ENCODE measurements at regions not wholly inside any gene's neighbourhood (a gene's known extent, or its start where the extent isn't known, plus 50 kb on each side); places are given as distances from the start of the nearest gene placed in this dataset.
"Not testable (repeated sequence)": the region's sequence is repeated elsewhere in the genome, so short reads cannot be mapped to it uniquely, and the experiment has no call there.

DNA sequence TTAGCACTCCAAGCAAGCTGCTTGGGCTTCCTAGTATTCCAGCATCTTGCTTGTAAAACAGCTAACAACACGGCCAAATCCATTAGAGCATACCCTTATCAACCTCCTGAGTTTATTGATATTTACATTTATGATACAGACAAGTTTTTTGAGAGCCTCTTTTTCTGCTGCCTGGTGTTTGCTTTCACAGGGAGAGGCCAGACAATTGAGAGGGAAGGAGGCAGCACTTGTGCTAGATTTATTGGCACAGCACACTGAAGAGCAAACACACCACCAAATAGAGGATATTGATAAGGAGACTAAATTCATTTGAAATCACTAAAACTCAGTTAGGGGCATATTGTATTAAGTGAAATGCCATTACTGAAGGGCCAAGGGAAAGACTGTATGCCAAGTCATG is 1142.3 kb upstream of the FANCL start:
- DNase-seq, result no peak

DNA sequence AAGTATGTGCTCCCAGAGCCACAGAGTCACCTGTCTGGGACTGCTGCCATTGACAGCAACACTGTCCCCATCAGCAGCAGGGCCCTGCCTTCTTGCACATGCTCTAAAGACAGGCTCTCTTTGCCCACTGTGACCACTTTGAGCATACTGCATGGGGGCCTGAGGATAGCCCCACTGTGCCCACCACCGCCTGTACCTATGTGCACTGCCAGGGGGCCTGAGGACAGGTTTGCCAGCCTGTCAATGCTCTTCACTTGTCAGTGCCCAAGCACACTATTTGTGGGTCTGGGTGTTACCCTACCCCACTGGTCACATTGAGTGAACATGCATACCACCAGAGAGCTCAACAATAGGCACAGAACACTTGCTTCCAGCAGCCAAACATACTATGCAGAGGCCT is 1137.0 kb upstream of the FANCL start:
- DNase-seq, result no peak

DNA sequence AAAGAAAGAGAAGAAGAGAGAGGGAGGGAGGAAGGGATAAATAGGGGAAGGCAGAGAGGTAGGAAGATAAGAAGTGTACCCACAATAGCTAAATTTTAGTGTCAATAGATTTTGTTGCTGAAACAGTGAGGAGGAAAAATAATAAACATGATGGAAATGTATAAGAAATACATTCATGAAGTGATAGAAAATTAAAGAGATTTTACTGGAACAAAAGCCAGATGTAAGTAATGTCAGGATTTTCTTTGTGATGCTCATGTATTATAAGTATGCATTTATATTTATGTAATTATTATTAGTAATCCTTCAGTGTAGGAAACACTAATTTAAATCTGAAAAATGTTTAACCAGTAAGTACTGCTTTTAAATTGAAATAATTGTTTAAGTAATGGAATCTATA is 1125.2 kb upstream of the FANCL start:
- no peak for DNase-seq

DNA sequence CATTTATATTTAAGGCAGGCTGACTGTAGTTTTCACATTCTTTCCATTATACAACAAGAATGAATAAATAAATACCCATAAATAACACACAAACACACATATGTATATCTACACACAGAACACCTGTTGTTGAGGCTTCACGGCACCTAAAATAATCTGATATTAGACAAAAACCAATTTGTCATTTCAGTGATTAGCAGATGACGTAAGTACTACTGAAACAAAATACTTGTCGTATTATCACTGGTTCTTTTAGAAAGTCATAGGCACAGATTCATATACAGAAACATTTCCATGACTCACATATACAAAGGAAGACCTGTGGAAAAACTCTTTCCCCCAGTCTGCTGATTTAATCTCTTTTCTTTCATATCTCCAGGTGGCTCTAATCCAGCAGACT is 1113.4 kb upstream of the FANCL start:
- no peak for DNase-seq

DNA sequence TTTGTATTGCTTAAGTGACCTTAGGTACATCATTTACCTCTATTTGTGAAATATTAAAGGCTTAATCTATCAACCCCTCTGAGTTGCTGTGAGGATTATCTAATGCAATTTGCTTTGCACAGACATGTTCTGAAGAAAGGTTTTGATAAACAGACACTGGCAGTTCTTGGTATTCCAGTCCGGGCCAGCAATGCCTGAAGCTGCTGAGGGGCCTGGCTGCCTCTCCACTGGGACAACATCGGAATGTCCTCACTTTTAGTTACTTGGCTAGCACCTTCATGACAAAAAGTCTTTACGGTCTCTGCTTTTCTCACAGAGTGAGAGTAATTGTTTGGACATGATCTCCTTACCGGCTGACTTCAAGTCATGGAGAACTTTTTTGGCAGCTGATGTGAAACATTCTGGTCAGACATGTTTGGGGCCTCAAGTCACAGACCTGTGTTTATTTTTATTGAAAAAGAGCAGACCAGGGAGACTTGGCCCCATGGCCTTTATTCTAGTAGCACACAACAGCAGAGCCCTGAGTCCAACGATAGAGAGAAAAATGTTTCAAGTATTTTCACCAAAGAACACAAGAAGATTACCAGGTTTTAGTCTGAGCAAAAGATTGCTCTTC is 1112.3 kb upstream of the FANCL start:
- DNase-seq, result no peak

DNA sequence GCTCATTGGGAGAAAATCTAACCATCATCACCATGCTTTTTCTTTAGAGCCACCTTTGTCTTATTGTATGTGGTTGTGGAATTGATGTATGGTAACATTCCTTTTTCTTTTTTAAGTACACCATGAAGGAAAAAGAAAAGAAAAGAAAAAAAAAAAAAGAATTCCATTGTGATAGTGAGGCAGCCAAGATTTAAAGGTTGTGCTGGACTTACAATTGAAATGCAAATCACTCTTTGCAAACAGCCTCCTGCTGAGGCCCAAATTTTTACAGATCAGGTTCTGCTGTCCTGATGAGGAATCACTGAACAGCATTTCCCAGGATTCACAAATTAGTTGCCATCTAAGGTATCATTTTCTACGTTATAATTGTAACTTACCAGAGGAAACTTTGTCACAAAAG is 1101.0 kb upstream of the FANCL start:
- no peak for DNase-seq

DNA sequence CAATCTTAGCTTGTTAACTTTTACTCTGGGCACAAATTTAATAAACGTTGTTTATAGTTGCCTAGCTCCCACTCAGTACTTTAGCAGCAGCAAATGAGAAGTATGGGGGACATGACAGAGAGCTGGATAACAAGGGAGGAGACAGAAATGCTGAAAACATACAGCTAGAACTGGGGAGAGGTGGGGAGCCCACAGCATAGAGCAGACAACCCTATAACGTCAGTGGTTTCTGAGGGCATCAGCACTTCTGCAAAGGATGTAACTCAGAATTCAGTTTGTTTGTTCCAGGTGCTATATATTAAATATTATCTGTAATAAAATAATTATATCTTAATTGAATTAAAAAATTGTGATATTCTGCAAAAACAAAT is 1098.7 kb upstream of the FANCL start:
- DNase-seq, result no peak

DNA sequence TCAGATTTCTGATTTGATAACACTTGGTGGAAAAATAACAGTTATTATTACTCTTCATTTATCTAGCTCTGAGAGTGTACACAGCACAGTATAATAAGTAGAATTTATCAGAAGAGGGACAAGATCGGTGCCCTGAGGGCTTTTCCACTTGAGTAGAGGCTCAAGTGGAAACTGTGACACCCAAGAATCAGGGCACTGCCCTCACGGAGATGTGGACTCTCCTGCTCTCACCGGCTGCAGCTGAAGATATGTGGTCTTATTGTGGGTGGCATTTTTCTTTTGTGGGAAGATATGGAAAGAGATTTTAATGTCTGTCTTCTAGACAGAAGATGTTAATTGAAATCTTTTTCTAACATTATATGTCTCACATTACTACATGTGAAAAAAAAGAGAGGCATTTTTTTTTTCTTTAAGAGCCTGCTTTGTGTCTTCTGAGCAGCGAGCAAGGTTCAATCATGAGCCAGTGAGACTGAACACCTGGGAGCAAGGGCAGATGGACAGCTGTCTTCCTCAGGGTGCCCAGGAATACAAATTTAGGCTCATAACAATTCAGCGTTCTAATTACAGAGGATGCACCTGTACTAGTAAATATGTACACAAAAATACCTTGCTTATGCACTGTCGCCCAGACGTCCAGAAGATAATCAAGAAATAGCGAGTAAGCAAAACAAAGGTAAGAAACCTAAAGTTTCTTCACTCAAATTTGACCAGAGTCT is 1098.2 kb upstream of the FANCL start:
- no peak for DNase-seq

DNA sequence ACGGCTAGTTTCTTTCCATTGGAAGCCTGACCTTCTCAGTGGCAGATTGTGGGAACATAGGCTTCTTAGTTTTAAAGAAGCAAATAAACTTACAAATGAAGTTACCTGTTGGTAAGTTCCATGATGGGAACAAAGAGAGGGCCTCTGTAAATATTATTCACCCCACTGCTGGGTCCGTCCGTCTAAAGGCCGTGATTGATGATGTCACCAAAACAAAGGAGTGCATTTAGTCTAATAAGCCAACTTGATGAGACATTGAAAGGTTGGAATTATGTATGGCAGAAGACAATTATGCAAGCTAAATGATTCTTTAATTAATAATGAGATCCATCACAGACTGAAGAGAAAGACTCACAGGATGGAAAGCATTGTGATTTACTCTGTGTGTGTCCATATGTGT is 1091.9 kb upstream of the FANCL start:
- no peak for DNase-seq

DNA sequence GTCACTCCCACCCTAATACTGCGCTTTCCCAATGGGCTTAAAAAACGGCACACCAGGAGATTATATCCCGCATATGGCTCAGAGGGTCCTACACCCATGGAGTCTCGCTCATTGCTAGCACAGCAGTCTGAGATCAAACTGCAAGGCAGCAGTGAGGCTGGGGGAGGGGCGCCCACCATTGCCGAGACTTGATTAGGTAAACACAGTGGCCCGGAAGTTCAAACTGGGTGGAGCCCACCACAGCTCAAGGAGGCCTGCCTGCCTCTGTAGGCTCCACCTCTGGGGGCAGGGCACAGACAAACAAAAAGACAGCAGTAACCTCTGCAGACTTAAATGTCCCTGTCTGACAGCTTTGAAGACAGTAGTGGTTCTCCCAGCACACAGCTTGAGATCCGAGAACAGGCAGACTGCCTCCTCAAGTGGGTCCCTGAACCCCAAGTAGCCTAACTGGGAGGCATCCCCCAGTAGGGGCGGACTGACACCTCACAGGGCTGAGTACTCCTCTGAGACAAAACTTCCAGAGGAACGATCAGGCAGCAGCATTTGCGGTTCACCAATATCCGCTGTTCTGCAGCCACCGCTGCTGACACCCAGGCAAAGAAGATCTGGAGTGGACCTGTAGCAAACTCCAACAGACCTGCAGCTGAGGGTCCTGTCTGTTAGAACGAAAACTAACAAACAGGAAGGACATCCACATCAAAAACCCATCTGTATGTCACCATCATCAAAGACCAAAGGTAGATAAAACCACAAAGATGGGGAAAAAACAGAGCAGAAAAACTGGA is 1085.6 kb upstream of the FANCL start:
- DNase-seq, result not testable (repeated sequence)

DNA sequence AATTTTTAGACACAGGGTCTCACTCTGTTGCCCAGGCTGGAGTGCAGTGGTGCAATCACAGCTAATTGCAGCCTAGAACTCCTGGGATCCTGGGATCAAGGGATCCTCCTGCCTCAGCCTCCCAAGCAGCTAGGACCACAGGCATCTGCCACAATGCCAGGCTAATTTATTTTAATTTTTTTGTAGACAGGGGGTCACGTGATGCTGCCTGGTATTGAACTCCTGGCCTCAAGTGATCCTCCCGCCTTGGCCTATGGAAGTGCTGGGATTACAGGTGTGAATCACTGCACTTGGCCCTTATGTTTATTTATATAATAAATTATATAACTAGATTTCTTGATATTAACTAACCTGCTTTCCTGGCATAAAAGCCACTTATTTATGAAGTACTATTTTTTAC is 1081.7 kb upstream of the FANCL start:
- DNase-seq, result no peak

DNA sequence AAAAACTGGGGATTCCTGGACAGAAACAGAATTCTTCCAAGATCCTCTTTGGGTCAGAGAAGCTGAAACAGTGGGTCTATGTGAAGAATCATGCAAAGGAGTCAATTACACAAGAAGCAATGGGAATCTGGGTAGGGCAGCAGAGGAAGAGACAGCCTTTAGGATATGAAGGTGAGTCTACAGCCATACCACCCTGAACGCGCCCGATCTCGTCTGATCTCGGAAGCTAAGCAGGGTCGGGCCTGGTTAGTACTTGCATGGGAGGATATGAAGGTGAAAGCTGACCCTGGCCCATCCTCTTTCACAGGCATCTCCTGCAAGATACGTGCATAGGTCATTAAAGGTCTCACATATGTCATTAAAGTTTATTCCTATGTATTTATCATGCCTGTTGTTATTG is 1080.9 kb upstream of the FANCL start:
- no peak for DNase-seq

DNA sequence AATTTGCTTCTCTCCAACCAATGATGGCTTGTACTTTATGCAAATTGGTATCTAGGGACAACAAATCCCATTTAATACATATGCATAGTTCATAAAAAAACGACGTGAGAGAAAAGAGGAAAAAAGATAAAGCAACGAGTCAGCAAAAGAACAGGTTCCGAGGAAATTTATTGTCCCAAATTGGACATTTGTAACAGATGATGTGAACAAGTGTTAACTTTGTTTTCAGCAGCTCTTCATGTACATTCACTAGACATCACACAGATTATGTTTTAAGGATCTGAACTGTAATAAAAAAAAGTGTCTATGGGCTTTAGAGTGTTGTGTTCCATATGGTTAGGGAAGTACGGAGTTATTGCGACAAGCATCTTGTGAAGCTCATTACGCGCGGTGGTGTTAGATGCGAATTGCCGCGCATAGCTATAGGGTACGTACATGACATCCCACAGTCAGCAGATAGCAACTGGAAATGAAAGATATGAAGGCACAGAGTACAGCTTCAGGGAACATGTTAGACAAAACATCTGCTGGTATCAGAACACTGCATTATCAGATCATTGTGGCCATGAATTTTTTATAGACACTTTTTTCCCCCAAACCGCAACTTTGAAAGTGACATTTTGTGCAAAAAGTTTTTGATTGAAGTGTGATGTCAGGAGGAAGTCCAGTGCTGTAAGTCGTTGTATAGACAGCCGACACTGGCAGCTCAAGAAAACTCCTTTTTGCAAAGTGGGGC is 1073.1 kb upstream of the FANCL start:
- DNase-seq, result no peak

DNA sequence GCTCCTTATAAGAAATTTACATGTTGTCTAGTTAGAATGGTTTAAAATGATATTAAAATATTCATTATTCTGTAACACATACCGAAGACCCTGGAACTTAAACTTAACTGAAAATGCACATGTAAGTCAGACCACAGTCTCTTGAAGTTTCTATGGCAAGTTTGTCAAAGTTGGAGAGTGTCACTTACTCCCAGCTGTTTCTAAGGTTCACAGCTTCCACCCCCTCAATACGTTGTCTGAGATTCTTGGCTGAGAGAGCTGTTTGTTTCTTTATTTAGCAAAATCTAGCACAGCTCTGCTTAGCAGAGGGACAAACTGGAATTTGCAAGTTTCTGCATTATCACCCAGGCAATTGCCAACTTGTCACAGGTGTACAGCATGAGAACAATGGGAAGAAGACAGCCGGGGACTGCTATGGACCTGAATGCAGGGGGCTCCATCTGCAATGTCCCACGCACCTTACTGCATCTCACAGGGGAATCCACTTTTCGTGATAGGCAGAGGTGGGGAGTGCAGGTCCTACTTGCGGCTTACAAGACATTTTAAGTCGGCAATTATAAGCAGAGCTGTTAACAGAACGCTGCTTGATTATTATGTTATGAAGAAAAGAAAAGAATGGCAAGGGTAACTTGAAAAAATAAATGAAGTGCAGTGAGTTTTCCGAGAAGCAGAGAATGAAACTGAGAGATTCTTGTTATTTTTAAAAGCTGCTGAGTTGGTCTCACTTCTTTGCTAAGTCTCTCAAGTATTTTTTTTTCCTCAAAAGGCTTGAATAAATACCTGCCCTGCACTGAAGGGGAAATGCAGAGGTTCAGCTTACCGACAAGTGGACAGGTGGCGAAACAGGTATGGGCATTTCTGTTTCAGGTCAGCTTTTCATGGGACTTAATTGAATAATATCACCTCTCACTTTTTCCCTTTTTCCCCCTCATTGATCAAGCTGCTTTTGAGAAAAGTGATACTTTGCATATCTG is 1072.1 kb upstream of the FANCL start:
- DNase-seq, result no peak

DNA sequence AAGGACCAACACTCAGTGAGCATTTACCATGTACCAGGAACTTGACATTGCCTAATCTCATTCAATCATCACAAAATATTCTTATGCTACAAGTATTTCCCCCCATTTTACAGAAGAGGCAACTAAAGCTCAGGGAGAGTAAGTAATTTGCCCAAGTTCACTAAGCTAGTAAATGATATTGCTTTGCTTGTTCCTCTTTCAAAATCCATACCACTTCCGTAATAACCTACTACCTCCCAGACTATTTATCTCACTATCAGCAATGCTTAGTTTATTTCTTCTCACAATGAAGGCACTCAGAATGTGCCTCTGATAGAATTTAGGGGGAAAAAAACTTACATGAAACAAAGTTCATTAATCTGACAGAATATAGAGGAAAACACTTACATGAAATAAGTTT is 1070.9 kb upstream of the FANCL start:
- no peak for DNase-seq

DNA sequence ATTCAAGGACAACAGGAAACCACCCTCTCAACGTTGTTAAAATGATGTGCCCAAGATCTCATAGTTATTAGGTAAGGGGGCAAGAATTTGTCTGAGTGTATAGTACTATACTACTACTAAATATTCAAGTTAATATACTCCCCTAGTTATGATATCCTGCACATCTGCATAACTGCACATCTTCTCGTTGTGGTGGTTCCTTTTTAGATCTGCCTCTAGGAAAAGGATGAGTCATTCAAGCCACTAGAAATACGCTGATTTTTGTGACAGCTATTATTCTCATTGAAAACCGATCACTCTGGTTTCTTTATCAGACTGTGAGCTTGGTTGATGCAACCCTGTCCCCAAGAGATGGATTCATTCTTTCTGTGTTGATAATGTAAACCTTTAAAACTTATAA is 1067.0 kb upstream of the FANCL start:
- no peak for DNase-seq

DNA sequence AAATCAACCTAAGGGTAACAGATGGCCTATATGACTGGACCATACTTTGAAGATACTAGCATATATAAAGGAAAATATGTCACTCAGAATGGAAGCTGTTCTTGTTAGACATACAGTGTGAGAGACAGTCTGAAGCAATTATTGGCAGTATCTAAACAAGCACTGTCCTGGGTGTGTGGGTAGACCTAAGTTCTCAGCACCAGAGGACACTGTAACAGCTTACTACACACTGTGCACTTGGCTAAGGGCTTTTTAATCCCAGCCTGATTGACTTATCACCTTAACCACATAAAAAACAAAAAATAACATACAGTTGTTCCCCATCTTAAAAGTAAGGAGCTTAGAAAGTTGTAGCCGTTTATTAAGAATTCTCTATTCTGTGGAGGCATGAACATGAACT is 1066.1 kb upstream of the FANCL start:
- DNase-seq, result no peak

DNA sequence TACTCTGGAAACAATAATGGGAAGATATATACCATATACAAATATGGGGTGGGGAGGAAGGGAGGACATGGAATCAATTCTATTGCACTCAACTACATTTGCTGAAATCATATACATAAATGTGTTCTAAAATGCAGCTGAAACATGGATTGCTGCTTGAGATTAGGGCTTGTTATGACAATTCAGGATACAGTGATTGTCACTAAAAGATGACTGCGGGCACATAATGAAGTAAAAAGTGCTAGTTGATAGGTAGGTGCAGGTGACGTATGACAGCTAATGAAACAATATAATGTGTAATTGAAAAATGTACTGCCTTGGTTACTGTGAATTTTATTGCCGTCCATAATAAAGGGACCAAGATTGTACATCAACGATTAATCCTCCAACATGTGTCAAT is 1062.1 kb upstream of the FANCL start:
- no peak for DNase-seq

DNA sequence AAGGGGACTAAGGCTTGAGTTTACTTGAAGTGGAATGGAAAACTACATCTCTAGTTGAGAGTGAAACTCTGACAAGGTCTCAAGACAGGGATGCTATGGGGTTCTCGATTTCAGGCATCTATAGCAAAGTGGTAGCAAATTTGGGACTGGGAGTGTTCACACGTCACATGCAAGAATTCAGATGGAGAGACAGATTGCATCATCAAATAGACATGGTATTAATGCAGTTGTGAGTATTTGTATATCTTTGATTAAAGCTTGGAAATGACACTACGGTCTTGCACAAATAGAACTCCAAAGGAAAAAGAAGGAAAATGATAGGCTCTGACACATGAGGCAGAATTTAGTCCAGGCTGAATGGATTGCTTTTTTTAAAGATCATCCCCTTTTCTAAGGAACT is 1061.6 kb upstream of the FANCL start:
- DNase-seq, result no peak

DNA sequence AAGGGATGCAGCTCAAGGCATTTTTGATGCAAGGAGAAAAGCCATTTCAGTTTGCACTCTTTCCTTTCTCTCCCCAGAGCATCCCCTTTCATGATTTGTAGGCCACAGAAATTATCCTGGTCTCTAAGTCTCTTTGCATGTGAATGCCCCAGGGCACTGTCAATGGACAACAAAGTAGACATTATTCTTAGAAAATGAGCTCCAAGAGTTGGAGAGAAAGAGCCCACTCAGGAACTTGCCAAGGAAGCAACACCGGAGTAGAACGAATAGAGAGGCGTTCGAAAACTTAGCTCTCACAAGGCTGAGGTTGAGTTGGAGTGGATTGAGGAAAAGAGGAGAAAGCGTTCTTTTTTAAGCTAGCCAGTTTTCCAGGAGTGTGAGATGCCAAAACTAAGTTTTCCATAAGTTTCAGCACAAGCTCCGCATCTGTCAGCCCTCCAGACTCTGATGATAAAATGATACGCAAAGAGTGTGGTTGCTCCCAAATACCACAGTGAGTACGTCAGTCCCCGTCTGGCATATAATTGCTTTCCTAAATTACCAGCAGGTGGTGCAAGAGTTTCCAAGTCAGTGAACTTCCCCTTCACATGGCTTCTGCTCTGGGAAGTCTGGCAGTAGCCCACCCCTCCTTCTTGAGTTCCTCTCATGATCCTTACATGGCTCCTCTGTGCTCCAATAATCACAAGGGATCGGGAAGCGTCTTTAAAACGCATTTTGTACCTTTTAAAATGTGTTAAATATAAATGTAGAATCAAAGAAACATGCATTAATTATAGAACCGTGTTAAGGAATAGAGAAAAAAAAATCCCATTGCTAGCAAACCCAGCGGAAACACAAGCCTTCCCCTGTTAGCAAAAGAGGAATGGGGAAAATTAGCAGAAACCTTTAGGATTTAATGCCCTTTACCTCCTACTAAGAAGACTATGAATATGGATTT is 1060.6 kb upstream of the FANCL start:
- DNase-seq, result peak; percentile 5

DNA sequence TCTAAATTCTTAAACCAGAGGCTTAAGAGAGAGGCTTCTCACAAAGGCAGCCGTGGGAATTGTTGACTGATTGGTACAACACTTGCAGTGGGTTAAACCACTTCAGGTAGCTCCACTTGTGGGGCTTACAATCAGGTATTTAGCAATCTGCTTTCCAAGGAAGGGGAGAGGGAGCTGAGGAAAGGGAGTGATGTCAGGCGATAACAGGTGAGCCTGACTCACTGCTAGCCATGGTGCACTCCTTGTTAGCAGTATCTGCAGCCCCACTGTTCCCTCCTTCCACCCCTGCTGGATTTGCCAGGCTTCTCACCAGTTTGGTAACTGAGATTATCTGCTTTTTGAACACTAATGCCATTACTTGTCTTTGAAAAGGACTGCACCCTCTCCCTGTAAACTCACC is 1056.7 kb upstream of the FANCL start:
- no peak for DNase-seq

Measured in CD4-positive, alpha-beta T cell treated with Interleukin-17A for 4 hours (primary cell).